ENCODE measurements at regions not wholly inside any gene's neighbourhood (a gene's known extent, or its start where the extent isn't known, plus 50 kb on each side); places are given as distances from the start of the nearest gene placed in this dataset.

DNA sequence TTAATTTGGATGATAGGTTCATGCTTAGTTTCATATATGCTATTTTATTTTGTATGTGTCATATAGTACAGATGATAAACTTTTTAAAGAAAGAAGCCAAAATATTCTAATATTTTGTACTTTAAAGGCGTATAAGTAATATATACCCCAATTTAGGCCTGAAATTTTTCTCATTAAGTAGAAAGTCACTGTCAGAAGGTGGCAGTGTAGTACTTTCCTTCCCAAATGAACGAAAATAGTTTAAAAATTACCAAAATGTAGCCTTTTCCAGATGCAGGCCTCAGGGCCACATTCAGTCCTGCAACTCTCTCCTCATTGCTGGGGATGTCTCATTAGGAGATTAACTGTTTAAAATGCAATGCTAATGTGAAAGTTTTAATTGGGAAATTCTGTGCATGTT, 1263.6 kb downstream of the C4orf33 start:
- in situ Hi-C loops (cut with HindIII; ENCODE audit: low pct_ligation_motif_present, low pct_unique_long_range_greater_than_20kb, low sequenced_read_pairs), result no loop called here
- peak; percentile 2 for DNase-seq

- in situ Hi-C loops (cut with HindIII; ENCODE audit: low pct_ligation_motif_present, low pct_unique_long_range_greater_than_20kb, low sequenced_read_pairs), result no loop called here
Measured at GRCh38 chr4:130361616-130362015, 1265.7 kb downstream of the C4orf33 start.

DNA sequence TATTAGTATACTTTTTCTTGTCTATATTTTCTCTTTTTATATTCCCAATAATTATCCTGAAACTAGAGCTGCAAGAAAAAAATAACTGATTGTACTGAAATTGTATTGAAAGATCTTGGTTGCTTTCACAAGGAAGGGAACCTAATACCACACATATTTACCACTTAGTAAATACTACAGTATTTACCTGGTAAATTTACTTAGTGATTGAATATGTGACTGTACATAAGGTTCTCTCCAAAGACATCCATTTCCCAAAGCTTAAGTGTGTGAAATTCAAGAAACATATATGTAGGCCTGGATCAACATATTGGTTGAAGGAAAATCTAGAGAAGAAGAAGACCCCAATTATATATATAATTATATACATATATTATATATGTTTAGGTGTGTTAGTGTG, 1272.7 kb downstream of the C4orf33 start:
- DNase-seq, result no peak
- in situ Hi-C loops (cut with HindIII; ENCODE audit: low pct_ligation_motif_present, low pct_unique_long_range_greater_than_20kb, low sequenced_read_pairs), result no loop called here

More at GRCh38 chr4:130361616-130362015, 1265.7 kb downstream of the C4orf33 start:
- no peak for DNase-seq

DNA sequence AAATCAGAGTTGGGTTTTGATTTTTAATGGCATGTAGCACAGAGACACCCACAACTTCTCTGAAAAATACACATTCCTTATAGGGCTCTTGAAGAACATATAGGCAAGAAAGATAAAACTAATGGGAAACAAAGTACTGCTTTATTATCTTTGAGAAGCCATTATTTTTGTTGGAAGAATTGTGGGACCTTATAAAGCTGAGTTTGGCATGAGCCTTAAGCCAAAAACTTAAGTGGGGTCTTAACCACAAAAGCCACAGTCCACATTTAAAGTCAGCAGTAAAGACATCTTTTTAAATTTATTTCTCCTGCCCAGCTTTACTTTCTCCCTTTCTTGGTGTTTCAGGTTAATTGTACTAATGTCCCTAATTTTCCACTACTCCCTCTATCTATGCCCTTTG, 1297.3 kb downstream of the C4orf33 start:
- in situ Hi-C loops (cut with HindIII; ENCODE audit: low pct_ligation_motif_present, low pct_unique_long_range_greater_than_20kb, low sequenced_read_pairs), result no loop called here
- no peak for DNase-seq

- in situ Hi-C loops (cut with HindIII; ENCODE audit: low pct_ligation_motif_present, low pct_unique_long_range_greater_than_20kb, low sequenced_read_pairs), result no loop called here
- no peak for DNase-seq
Measured at GRCh38 chr4:130393642-130394041, 1297.7 kb downstream of the C4orf33 start.

DNA sequence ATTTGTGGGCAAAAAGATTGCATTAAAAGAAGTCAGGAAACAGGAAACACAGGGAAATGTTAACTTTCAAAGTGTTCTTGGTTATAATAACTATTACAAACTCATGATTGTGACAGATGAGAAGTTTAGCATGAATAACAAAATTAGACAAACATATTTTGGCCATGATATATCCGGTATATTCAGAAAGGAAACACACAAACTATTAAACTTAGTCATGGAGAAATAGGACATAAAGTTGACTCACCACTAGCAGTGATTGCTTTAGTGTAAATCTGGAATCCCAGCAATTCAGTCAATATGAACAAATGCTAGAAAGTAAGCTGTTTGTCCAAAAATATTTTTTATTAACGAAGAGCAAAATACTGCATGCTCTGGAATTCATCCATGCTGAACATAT, 1299.9 kb downstream of the C4orf33 start:
- DNase-seq, result no peak
- in situ Hi-C loops (cut with HindIII; ENCODE audit: low pct_ligation_motif_present, low pct_unique_long_range_greater_than_20kb, low sequenced_read_pairs), result no loop called here

DNA sequence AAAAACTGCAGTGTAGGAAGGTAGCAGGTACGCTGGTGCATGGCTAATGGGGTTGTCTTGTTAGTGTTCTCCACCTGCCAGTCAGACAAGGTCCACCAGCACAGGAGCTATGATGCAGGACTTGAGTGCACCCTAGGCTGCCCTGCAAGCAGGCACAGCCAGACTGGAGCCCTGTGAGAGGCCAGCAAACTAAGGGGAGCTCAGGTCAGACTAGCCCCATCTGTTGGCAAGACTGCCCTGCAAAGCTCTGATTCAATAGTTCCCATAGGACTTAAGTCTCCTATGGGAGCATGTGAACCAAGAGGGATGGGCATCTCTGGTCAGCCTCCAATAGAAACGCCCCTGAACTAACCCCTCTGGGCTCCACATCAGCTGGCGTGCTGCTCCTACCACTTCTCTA, 1307.3 kb downstream of the C4orf33 start:
- DNase-seq, result no peak
- in situ Hi-C loops (cut with HindIII; ENCODE audit: low pct_ligation_motif_present, low pct_unique_long_range_greater_than_20kb, low sequenced_read_pairs), result no loop called here

DNA sequence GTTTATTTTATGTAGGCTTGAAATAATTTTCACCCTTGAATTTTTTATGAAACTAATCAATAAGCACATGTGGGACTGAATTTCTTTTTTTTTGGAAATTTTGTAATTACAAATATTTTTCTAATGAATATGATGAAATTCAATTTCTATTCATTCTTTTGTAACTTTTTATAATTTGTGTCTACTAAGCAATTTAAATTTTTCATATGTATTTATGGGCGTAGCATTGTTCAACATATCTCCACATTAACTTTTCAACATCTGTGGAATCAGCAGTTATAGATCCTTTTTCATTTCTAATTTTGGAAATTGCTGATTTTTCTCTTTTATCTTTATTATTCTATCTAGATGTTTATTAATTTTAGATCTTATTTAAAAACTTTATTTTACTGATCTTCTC, 1320.3 kb downstream of the C4orf33 start:
- in situ Hi-C loops (cut with HindIII; ENCODE audit: low pct_ligation_motif_present, low pct_unique_long_range_greater_than_20kb, low sequenced_read_pairs), result no loop called here
- DNase-seq, result no peak

- in situ Hi-C loops (cut with HindIII; ENCODE audit: low pct_ligation_motif_present, low pct_unique_long_range_greater_than_20kb, low sequenced_read_pairs), result no loop called here
- no peak for DNase-seq
Measured at GRCh38 chr4:130419211-130419975, 1323.4 kb downstream of the C4orf33 start.

DNA sequence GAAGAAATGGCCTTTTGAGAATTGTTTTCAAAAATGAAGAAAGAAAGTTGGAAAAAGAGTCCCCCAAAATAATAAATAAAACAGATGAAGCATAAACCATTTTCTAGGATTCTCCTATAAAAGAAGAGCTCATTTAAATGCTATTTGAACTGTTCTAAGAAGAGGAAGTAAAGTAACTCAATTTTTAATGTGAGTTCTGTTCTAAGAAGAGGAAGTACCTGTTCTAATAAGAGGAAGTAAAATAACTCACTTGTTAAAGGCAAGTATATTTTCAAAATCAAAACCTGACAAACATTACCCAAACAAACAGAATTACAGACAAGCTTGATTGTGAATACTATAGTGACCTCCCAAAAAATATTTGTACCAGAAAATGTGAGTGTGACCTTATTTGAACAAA, 1326.3 kb downstream of the C4orf33 start:
- no peak for DNase-seq
- in situ Hi-C loops (cut with HindIII; ENCODE audit: low pct_ligation_motif_present, low pct_unique_long_range_greater_than_20kb, low sequenced_read_pairs), result no loop called here

- no peak for DNase-seq
- in situ Hi-C loops (cut with HindIII; ENCODE audit: low pct_ligation_motif_present, low pct_unique_long_range_greater_than_20kb, low sequenced_read_pairs), result no loop called here
Measured at GRCh38 chr4:130424211-130424610, 1328.3 kb downstream of the C4orf33 start.

DNA sequence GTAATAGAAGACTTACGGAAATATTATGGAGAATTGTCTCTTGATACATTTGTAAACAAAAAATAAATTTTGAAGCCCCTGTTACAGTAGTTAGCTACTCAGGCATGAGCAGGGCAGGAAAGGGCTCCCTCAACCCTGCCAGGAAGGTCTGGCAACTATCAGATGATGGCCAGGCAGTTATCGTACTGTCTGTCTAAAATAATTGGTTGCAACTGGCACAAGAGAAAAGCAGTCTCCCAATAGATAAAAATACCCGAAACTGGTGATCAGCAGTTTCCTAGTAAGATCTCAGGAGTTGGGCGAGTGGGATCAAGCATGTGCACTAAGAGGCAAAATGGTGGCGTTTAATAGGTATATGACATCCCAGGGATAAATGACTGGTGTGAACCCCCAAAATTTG, 1336.3 kb downstream of the C4orf33 start:
- in situ Hi-C loops (cut with HindIII; ENCODE audit: low pct_ligation_motif_present, low pct_unique_long_range_greater_than_20kb, low sequenced_read_pairs), result no loop called here

DNA sequence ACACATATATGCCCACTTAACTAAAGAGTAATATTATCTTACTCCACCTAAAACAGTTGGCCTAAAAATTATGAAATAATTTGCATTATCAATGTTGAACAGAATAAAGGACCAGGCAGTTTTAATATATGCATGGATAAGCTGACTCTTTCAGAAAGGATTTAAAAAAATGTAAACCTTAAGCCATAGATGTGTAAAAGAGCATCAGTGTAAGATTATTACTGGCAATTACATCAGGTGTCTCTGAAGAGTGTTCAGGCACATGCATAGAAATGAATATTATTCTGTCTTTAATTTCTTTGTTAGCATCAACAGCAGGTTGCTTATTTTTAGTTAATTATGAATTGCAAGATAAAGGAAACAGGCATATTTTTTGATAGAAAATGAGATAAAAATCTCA, 1353.8 kb downstream of the C4orf33 start:
- in situ Hi-C loops (cut with HindIII; ENCODE audit: low pct_ligation_motif_present, low pct_unique_long_range_greater_than_20kb, low sequenced_read_pairs), result no loop called here
- DNase-seq, result no peak

More for the DNA sequence above, 1336.3 kb downstream of the C4orf33 start:
- no peak for DNase-seq

- no peak for DNase-seq
- in situ Hi-C loops (cut with HindIII; ENCODE audit: low pct_ligation_motif_present, low pct_unique_long_range_greater_than_20kb, low sequenced_read_pairs), result no loop called here
Measured at GRCh38 chr4:130468340-130468739, 1372.4 kb downstream of the C4orf33 start.

GRCh38 chr4:130478406-130478805, 1382.5 kb downstream of the C4orf33 start:
- no peak for DNase-seq
- in situ Hi-C loops (cut with HindIII; ENCODE audit: low pct_ligation_motif_present, low pct_unique_long_range_greater_than_20kb, low sequenced_read_pairs), result no loop called here

DNA sequence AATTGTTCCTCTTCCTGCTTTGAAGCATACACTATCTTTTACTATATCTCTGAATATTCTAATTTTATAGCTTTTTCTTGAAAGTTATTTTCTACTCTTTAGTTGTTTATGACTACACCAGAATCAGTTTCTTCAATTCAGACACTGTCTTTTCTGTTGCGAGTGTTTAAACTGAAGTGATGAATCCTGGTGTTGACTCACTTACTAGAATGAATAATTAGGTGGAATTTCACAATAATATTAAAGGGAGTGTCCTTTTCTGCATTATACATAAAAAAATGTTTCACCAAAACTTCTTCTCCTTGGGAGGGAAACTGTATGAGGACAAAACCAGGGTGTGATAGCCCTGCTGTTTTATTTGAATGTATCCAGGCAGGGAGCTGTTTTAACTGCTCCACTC, 1383.1 kb downstream of the C4orf33 start:
- in situ Hi-C loops (cut with HindIII; ENCODE audit: low pct_ligation_motif_present, low pct_unique_long_range_greater_than_20kb, low sequenced_read_pairs), result no loop called here
- DNase-seq, result no peak

DNA sequence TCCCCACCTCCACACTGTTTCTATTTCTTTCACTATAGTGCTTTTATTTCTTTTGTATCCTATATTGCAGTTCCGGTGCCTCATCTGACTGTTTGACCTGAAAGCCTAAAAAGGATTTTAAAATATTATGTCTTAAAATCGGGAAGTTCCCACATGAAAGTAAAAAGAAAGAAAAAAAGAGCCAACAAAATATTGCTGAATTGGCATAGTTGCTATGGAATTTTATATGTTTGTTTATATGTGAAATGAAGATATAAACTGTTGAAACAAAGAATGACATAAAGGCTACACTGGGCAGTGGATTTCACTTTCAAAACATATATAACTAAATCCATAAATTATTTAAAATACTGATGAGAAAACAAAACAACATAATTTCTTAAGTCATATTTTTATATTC, 1383.7 kb downstream of the C4orf33 start:
- in situ Hi-C loops (cut with HindIII; ENCODE audit: low pct_ligation_motif_present, low pct_unique_long_range_greater_than_20kb, low sequenced_read_pairs), result no loop called here
- no peak for DNase-seq

GRCh38 chr4:130484826-130485225, 1388.9 kb downstream of the C4orf33 start:
- in situ Hi-C loops (cut with HindIII; ENCODE audit: low pct_ligation_motif_present, low pct_unique_long_range_greater_than_20kb, low sequenced_read_pairs), result no loop called here

DNA sequence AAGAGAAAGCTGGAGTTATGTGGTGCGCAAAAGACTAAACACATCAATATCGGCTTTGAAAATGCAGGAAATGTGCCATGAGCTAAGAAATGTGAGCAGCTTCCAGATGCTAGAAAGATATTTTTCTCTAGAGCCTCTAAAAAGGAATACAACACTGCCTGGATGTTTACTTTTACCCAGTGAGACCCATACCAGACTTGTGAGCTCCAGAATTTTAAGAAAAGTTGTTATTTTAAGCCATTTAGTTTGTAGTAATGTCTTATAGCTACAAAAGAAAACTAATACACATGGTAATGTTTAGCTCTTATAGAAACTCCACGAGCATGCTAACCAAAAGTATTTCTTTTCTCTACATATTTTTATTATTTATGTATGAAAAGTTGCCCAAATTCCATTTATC, 1389.4 kb downstream of the C4orf33 start:
- in situ Hi-C loops (cut with HindIII; ENCODE audit: low pct_ligation_motif_present, low pct_unique_long_range_greater_than_20kb, low sequenced_read_pairs), result no loop called here
- no peak for DNase-seq

More at GRCh38 chr4:130484826-130485225, 1388.9 kb downstream of the C4orf33 start:
- no peak for DNase-seq

DNA sequence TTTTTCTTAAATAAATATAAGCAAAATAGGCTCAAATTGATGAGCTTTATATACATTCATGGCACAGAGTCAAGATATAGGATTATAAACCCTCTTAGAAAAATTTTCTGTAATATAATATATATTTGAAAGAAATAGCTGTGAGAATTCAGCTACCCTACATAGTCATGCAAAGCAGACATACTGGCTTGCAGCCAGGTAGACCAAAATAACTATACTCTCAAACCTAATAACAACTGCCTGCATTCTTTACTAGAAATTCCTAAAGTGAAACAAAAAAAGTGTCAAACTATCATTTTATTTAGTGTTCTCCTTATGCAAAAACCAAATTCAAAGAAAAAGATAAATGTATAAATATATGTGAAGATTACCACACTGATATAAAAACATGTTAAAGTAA, 1390.2 kb downstream of the C4orf33 start:
- in situ Hi-C loops (cut with HindIII; ENCODE audit: low pct_ligation_motif_present, low pct_unique_long_range_greater_than_20kb, low sequenced_read_pairs), result no loop called here

GRCh38 chr4:130486841-130487240, 1390.9 kb downstream of the C4orf33 start:
- in situ Hi-C loops (cut with HindIII; ENCODE audit: low pct_ligation_motif_present, low pct_unique_long_range_greater_than_20kb, low sequenced_read_pairs), result no loop called here
- no peak for DNase-seq

More for the DNA sequence above, 1390.2 kb downstream of the C4orf33 start:
- DNase-seq, result no peak
